HG02763 (cell line): ENCODE measurements at regions not wholly inside any gene's neighbourhood (a gene's known extent, or its start where the extent isn't known, plus 50 kb on each side); places are given as distances from the start of the nearest gene placed in this dataset.

Source experiments
- ATAC-seq: cut with Tn5 transposase; IDR thresholded peaks from one replicate; pipeline ENCODE4 v1.9.1; 2021; ENCODE audit warnings: mild to moderate bottlenecking, moderate library complexity; ENCODE audit not compliant: unreplicated experiment

DNA sequence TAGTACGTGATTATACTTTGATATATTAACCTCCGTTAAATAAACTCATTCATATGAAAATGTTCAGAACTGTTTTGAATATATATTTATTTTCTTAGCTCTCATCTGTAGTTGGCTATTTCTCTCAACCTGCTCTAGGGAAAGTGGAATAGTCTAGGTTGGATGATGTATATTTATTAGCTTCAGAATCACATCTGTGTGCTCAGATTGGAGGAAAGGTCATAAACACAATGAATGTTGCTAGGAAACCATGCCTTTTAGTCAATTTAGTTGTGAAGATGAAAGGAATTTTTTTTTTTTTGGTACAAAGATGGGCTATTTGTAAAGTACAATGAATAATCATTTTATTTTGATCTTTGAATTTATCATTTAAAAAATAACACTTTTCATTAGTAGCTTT, 439.1 kb downstream of the FOXG1 start:
- no peak for ATAC-seq

DNA sequence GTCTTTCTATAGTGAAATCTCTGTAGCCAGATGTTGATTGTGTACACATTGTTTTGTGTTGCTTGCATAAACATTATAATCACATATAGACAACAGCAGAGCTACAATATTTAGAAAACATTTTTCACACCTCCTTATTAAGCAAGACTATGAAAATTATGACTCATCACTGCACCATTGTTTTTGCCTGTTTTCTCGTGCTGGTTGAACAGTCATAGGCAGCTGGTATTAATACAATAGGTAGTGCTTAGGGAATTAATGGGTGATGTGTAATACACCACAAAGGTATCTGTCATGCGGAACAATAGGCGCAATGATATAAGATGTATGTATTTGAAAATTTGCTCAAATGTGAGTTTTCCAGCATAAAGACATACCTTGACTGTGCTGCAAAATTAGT, 449.3 kb downstream of the FOXG1 start:
- no peak for ATAC-seq

DNA sequence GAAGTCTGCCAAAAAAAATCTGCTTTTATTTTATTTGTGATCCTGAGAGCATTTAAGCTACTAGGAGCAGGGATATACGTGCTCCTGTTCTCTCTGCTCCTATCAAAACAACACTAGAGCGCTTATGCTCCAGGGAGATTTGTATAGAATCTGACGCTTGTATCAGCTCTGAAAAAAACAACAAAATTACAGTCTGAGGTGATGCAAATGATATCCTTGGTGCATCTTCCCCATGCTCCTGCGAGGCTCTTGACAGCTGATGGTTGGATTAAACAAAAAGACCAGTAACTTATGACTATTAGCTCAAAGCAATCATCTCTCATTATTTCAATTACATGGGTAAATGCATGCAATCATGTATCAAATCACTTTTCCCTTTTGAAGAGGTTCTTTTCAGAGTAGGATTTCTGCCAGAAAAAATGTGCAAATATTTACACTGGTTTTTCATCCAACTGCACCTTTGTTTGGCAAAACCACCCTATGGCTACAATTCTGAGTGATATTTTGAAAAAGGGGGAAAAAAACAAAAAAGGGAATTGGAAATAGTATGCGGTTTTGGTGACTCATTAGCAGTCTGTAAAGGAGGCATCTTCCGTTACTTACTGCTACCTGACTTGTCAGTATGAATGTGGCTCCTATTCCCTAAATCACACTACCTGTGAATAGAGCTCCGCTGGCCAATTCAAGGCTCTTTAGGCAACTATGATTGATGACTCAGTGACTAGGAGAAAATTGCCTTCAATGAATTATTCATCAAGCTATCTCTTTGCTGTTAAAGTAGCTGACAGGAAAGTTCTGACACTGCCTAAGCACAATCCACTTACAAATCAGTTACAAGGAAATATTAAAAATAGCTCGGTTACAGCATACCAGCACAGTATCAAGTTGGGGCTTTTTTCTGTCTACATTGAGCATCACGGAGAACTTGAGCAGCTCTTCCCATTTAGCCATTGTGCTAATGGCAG, 450.0 kb downstream of the FOXG1 start:
- ATAC-seq, result no peak

DNA sequence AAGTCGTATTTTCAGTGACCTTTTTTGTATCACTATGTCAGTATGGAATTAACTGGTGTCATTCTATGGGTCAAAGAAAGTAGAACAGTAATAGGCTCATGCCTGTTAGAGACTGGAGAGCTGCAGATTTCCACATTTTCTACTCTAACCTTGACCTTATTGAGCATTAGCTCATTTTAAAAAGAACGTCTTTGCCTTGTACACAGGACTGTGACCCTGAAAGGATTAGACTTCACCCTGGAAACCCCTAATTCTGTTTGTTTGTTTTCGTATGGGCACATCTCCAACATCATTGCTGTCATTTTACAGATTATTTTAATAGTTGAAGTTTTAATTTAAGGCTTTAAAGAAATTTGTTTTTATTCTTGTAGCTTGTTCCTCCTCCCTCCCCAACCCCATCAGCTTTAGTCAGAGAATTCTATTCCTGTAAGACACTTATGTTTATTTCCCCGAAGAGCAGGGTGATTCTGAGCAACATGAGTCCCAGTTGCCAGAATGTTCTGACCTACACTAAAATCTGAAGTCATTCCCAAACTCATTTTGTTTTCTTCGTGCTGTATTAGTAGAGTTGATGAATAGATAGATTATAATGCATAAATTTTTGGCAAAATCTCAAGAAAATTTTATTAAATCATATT, 451.3 kb downstream of the FOXG1 start:
- ATAC-seq, result no peak

DNA sequence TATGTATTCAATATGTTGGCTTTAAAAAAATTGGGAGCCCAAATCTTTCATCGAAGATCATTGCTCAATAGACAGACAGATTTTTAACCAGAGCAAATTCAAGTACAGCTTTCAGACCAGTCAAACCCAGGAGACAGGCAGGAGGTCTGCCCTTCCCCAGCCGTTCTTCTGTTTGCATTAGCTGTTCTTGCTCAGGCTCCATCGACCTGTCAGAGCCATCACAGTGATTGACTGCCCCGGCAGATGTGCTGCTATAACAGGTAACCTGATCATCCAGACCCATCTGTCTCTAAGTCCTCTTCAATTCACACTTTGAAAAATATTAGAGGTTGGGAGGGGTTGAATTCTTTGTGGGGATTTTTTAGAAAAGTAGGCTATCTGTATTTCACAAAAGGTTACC, 453.5 kb downstream of the FOXG1 start:
- no peak for ATAC-seq

DNA sequence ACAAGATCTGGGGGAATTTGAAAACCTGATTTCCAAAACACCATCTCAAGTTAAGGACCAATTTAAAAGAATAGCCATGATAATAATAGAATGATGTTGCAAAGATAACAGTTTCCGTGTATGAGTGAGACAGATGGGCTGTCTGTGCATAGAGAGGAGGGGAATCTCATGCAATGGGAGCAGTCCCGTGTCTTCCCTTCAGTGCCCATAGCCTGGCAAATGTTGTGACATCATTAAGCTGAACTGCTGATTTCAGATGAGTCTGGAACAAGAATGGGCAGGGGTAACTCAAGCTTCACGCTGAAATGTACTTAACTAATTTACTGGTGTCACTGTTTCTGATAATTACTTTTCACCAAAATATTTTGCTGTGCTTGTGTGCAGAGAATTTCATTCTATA, 454.0 kb downstream of the FOXG1 start:
- ATAC-seq, result no peak

DNA sequence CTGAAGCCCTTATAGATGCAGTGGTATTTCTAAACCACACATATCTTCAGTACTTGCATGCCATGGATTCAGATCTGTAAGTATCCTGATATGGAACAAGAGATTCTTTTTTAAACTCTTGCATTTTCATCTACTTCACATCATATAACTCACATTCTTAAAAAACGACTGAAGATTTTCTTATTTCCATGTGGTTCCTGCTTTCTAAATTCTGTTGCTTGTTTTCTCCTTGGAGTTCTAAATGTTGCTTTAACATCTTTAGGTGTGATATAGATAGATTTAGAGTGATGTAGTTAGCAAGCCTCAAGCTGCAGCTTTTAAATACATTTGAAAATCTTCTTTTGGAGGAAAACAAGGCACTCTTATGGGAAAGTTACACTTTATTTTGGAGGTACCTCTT, 455.4 kb downstream of the FOXG1 start:
- ATAC-seq, result no peak

DNA sequence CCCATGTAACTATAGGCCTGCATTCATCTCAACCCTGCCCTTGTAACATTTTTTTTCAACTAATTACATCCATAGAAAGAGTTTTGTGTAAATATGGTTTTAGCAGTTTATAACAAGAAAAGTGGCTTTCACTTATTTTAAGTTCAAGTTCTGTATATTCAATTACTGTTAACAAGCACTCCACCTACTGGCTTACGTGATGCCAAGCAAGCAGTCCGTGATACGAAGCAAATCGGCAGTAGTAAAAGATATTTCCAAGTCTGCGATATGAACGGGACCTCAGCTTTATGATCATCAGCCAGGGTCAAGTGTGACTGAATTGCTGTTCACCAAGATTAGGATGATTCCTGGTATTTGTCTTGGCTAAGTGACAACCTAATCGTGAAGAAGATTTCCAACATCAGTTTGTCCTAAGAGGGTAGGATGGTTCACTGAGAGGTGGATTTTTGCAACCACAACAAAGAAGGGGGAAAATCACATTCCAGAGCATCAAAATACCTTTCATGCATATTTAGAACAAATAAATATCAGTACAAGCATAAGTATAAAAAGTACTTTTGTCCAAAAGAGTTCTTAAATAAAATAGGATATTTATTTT, 456.2 kb downstream of the FOXG1 start:
- no peak for ATAC-seq

DNA sequence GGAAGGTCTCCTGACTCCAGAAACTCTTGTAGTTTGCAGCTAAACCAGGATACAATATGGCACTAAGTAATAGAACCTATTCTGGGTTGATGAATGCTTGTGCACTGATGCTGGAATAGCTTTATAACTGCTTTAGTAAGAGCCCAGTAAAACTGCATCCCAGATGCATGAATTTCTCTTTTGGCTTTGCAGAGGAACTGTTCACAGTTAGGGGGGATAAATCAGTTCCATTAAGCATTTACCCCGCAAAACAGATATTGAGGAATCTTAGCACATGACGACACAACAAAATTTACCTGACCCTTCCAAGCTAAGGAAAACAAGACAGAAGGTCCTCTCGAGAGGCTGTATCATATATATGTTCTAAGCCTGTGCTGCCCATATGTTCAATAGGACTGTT, 457.4 kb downstream of the FOXG1 start:
- no peak for ATAC-seq

DNA sequence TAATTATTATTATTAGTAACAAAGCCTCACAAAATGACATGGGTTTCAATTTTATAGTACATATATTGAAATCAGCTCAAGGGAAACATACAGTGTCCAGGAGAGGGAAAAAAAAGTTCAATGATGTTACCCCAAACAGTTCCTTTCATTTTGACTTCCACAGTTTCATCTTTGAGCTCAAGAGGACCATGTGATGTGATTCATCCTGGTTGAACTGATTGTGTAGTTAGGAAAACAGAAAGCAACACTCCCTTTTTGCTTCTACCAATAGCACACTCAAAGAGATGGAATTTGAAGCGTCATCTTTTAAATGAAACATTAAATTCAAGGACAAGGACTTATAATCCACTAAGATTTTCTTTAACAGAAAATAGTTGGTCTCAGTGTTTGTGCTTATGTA, 461.0 kb downstream of the FOXG1 start:
- no peak for ATAC-seq

DNA sequence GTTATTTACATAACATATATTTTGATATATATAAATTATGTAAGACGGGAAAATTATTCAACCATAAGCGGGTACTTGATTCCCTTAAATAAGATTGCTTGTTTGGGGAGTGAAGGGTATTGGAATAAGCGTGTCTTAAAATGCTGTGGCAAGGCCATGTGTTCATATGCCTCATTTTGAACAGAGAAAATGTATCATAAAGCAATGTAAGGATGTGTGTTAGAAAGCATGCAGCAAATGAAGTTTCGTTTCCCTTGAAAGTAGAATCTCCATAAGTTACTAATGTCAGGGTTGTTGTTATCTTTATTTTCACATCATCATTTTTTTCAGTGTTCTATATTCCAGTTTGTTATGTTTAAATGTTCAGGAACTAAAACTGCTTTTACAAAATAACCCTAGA, 465.6 kb downstream of the FOXG1 start:
- no peak for ATAC-seq

DNA sequence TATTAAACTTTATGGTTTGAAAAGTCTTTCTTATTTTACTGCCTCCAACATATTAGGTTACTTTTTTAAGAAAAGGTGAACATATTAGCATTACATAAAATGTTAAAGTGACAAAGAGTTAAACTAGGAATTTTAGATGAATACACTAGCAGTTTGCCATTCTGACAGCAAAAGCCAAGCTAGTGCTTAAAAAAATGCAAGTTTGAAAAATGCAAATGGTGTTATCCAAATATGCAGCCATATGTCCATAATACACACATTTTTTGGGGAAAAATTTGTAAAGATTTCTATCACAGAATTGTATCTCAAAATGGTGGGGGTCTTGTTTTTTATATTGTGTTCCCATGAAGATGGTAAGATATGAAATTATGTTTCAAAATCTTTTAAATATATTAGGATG, 466.1 kb downstream of the FOXG1 start:
- no peak for ATAC-seq

DNA sequence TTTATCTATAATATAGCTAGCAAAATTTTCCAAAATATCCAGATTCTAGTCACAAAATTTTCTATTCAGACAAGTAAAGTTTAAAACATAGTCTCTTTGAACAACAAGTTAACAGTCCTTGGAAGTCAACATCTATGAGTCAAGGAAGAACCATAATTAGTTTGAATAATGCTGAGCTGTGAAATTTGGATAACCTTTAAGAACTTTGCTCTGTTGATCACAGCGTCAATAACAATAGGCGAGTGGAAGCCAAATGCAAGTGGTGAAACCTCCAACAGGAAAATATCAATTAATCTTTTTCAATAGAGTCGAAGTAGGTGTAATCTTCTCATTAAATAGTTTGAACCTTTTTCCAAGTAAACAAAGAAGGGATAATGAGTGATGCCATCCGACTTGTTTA, 466.6 kb downstream of the FOXG1 start:
- no peak for ATAC-seq

DNA sequence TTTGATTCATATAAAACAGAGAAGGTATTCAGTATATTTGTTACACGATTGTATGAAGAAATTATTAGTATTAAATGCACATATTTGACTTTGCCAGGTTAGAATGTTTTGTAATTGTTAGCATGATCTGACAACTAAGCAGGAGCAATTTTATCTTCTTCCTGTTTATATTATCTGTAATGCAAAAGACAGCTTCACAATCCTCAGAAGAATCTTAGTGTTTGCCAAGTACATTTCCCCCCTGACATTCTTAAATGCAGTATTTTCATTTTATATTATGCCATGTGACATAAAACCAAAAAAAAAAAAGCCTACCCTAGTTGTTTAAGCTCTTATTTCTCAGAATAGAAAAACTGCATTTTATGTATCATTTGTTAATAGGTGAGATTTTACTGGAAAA, 469.4 kb downstream of the FOXG1 start:
- ATAC-seq, result no peak

DNA sequence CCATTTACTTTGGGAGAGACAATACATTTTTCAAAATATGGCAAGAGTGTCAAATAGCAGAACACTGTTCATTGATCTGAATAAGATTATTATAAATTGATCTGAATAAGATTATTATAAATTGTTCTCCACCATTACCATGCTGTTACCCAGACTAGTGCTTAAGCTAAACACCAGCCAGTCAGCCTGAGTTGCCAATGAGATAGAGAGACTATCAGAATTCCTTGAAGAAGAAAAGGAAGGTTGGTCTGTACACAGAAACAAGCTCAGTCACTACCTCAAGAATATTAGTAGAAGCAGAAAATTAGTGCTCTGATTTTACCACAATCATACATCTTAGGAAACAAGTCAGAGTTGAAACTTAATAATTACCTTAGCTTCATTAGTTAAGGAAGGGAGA, 469.8 kb downstream of the FOXG1 start:
- ATAC-seq, result no peak

DNA sequence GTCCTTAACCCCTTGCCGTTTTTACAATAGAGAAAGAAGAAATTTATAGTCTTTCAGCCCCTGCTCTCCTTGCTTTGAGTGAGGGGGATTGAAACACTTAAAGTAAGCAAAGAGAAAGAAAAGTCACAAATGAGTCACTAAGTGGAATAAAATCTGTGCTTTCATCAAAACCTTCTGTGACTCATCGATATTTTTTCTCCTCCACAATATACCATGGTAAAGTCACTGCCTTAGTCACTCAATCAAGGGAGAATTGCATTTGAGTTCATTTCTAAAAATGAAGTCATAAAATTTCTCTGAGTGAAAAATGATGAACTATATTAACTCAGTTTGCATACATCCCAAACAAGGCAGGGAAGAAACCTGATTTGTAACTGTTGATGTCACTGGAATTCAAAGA, 470.3 kb downstream of the FOXG1 start:
- ATAC-seq, result no peak

DNA sequence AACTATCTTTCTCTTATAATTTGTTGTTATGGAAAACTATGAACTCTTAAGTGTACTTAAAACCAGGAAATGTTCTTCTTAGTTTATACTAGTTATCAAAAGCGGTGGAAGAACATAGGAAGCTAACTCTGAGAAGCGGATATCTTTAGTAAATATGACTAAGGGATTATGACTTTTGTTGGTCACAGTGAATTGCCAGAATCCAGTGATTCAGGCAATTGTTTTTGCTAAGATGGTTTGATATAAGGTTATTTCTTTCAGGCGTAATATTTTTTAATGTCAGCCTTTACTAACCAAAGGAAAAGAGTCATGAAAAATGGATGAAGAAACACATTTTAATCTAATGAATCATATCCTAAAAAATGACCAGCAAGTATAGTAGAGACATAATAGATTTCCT, 473.5 kb downstream of the FOXG1 start:
- ATAC-seq, result no peak

DNA sequence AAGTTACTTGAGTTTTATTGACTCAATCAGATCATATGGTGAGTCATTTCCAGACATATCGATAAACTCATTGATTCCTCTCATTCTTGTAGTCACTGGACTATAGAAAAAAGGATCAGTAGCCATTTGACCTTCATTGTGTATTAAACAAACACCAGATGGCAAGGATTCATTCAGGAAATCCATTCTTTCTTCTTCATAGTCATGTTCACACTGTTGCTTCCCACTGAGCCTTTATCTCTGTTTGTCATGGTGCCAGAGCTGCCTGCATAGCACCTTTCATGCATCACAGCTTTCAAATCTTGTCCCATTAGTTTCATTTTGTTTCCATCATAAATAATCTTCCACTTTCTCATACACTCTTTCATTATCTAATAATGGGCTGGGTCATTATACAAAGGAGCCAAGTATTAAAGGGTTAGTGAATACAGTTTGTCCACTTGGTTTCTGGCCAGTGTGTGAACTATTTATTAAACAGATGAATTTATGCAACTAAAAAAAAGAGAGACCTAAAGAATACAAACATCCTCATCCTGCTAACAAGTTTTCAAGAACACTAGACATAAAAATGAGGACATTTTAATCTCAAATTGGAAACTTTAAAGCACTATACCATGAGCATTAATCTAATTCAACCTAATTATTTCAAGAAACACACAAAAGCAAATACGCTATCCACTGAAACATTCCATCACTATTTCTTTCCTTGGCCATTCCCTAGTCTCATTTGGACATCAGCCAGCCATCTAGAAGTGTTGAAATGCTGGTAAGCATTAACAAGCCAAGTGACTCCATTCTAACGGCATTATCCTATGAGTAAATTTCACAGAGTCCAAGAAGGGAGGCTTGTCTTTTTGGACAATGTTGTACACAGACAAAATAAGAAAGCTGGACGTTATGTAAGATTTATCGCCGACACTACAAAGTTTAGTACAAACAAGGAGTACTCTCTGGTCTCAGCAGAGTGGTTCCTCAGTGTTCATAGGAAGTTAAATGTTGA, 476.5 kb downstream of the FOXG1 start:
- ATAC-seq, result no peak

DNA sequence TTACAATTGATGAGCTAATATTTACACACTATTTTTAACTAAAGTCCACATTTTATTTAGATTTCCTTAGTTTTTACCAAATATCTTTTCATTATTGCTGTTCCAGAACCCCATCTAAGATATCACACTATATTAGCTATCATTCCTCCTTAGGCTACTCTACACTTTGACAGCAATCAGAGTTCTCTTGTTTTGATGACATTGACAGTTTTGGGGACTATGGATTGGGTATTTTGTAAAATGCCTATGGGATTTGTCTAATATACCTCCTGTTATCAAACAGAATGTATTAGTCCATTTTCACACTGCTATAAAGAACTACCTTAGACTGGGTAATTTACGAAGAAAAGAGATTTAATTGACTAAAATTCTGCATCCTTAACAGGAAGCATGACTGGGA, 489.1 kb downstream of the FOXG1 start:
- ATAC-seq, result no peak

DNA sequence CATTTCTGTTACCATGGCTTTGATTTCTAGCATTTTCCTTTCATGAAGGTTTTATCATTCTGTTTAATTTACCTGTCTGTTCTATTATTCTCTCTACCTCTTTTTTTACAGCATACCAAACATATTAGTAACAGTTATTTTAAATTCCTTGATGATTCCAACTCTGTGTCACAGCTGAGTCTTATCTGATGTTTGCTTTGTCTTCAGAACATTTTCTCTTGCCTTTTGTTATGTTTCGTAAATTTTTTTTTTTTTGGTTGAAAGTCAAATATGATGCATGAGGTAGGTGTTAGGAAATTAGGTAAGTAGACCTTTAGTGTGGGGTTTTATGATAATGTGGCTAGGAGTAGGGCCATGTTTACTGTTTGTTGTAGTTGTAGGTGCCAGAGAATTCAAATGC, 496.4 kb downstream of the FOXG1 start:
- ATAC-seq, result no peak

DNA sequence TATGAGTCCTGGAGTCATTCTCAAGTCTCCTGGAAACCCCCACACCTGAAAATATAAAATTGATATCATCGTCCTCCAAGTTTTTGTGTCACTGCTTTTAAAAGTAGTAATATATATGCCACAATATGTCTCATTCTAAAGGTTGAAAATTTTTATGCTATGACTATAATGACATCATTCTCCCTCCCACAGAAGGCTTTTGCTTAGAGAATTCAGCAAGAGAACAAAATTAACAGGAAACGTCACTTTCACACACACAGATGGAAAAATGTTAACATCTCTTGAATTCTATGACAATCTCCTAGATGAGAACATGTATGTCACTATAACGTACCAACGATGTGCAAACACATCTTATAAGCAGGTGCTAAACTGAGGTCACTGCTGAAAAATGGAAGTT, 498.3 kb downstream of the FOXG1 start:
- no peak for ATAC-seq
